Middle frontal gyrus (tissue), 1 donor: ENCODE measurements at regions not wholly inside any gene's neighbourhood (a gene's known extent, or its start where the extent isn't known, plus 50 kb on each side); places are given as distances from the start of the nearest gene placed in this dataset.

Source experiments
- DNase-seq: peaks from one replicate; pipeline ENCODE4 v3.0.0-alpha.2; 2015; ENCODE audit warnings: low spot score; ENCODE audit errors: extremely low spot score

- no peak for DNase-seq
Measured at GRCh38 chr3:159855599-159856346, 132.9 kb upstream of the IL12A start.

GRCh38 chr3:159856590-159857104 lies 132.0 kb upstream of the IL12A start:
- no peak for DNase-seq

GRCh38 chr3:159857840-159858239 lies 130.8 kb upstream of the IL12A start:
- no peak for DNase-seq

DNA sequence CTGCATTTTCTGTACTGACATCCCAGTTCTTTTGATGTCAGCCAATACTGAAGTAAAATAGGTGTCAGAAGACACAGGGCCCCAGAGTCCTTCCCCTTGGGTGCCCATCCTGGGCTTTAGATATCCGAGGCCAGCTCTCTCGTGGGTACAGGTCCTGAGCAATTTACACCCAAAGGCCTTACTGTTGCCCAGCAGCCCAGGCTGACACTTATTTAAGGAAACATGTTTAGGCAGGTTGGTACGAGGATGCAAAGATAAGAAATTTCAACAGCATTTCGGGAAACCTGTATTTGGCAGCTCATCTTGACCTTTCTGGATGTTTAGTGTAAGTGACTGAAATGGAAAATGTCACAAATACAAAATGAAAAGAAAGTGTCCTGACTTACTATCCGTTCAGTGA lies 130.0 kb upstream of the IL12A start:
- no peak for DNase-seq

- DNase-seq = no peak
Measured at GRCh38 chr3:159859424-159859823, 129.2 kb upstream of the IL12A start.

DNA sequence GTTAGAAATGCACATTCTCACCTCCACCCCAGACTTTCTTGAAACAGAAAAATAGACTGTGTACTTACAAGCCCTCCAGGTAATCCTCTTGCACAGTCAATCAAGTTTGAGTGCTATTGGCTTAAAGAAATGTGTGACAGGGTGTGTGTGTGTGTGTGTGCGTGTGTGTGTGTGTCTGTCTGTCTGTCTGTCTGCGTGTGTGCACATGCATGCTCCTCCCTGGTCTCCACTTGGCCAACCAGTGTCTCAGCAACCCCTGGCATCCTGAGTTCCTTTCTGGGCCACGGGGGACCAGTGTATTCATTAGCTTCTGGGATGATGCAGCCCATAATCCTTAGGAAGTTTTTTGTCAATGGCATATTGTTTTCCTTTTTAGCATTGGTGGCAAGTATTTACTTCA lies 128.8 kb upstream of the IL12A start:
- DNase-seq = no peak

DNA sequence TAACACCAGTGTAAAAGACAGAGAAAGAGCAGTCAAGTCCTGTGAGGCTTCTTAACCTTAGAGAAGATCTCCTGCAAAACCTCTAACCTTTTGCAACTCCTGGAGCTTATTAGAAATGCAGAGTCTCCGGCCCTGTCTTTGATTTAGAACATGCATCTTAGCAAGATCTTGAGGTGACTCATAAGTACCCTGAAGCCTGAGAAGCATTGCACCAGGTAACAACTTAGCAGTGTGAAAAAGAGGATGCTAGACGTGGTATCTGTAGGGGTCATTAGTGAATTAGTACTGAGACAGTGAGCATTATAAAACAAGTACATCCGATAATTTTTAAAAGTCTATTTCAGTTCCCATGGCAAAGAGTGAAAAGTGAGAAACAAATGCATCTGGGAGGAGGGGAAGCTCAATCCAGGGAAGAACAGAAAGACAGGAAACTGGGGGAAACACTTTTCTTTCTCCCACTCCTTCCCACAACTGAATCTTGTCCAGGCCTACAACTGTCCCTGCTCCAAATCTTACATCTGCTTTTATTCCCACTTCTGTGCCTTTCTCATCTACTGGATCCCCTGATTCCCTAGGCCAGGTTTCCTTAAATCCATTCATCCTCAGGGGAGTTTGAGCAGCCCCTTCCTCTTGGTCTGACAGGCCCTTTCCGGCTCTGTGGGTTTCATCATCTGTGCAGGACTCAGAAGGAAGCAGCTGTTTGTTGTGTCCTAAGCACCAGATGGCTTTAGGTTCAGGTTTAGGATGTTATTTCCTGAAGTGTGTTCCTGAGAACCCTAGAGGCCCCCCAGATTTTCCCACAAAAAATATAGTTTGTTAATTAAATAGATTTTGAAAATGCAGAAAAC lies 128.1 kb upstream of the IL12A start:
- no peak for DNase-seq

DNA sequence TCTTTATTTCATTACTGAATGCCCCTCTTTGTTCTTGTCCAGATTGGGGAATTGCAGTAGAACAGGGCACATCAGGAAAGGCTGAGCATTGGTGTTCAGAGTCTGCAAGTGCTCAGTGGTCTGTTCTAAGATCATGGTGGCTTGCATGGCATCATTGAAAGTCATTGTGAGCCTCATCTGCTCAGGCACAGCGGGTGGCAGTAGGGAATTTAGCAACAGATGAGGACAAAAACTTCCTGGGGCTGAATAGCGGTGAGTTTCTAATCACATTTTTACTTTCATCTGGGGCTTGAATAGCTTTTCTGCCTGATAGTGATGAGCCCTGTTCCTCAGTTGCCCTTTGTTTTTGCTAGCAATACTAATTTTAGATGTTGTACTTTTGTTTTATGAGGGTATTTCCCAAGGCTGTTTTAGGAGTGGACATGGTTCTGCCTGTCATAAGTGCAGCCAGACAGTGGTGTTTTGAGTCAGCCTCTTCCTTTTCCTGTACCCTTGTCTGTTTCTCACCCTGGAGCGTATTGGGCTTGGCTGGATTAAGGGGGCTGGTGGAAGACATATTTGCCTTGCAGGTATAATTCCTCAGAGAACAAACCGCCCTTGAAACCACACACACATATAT lies 127.2 kb upstream of the IL12A start:
- no peak for DNase-seq

- no peak for DNase-seq
Measured at GRCh38 chr3:159865041-159865579, 123.5 kb upstream of the IL12A start.

GRCh38 chr3:159866201-159866746 lies 122.4 kb upstream of the IL12A start:
- no peak for DNase-seq

- no peak for DNase-seq
Measured at GRCh38 chr3:159867372-159867771, 121.3 kb upstream of the IL12A start.

- DNase-seq = no peak
Measured at GRCh38 chr3:159870723-159871122, 117.9 kb upstream of the IL12A start.

GRCh38 chr3:159872374-159873109 lies 116.1 kb upstream of the IL12A start:
- no peak for DNase-seq

DNA sequence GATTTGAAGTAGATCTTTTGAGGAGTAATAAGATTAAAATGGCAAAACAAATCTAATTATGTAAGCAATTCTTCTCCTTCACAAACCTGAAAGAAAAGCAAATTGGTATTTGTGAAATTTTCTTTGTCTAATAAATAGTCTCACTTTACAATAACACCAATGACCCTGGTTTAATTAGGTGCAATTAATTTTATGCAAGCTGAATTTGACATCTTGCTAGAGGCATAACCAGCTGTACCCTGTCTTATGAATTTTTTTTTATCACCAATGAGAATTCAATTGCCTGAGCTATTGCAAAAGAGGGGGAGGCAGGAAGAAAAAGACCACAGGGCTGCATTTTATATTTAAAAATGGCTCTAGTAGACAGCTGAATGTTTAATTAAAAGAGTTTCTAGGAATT lies 113.5 kb upstream of the IL12A start:
- no peak for DNase-seq

GRCh38 chr3:159877924-159878323 lies 110.7 kb upstream of the IL12A start:
- no peak for DNase-seq

DNA sequence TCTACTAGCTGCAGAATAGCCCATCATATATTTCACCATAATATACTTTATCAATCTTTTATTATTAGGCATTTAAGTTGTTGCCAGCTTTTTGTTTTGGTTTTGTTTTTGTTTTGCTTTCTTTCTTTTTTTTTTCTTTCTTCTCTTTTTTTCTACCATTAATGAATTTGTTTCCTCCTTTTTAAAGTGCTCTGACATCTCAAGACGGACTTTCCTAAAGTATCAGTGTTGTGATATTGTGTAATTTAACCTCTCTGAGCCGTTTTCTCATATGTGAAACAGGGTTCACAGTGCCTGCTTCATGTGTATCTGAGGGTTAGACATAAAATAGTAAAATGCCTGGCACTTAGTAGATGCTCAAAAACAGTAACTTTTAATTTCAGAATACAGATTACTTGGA lies 109.5 kb upstream of the IL12A start:
- DNase-seq = no peak

DNA sequence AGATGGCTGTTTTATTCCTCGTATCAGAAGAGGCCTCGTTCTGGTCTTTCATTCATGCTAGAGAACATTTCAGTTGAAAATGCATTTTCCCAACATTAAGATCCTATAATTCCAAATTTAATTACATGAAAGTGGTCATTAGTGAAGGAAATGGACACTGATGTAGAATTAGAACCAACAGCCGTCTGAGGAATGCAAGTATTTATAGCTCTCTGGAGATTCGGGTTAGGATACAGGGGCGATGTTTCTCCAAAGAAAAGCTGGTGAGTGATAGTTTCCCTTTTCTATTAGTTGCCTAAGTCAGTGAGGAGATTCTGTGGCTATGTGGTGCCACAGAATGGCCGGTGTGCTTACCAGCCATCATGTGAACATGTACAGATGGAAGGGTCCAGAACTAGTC lies 109.0 kb upstream of the IL12A start:
- no peak for DNase-seq

DNA sequence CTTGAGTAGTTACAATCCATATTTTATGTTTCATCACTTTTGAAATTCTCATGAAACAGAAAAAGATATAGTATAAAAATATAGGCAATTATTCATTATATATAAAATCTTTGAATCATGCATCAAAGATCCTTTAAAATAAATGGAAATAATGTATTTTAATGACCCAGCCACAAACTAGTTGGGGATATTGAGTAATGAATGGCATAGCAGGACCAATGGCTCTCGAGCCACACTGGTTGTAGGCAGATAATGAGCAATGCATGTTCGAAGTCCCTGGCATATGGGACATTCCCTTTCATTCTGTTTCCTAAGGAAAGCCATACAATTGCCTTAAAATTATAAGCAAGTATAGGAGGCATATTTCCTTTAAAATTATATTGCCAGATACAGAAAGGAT lies 107.4 kb upstream of the IL12A start:
- no peak for DNase-seq

- DNase-seq = no peak
Measured at GRCh38 chr3:159881828-159882309, 106.8 kb upstream of the IL12A start.

GRCh38 chr3:159882367-159882766 lies 106.3 kb upstream of the IL12A start:
- no peak for DNase-seq
